ENCODE measurements at regions not wholly inside any gene's neighbourhood (a gene's known extent, or its start where the extent isn't known, plus 50 kb on each side); places are given as distances from the start of the nearest gene placed in this dataset.

GRCh38 chr6:121897337-121897760 lies 461.9 kb downstream of the GJA1 start:
- H3K4me3 ChIP-seq (ENCODE audit: low read depth, low read length) = no peak overlapping the region
- TF ChIP-seq CTCF (IDR thresholded peaks at IDR 0.05; ENCODE audit: low read depth, low read length) = no peak

DNA sequence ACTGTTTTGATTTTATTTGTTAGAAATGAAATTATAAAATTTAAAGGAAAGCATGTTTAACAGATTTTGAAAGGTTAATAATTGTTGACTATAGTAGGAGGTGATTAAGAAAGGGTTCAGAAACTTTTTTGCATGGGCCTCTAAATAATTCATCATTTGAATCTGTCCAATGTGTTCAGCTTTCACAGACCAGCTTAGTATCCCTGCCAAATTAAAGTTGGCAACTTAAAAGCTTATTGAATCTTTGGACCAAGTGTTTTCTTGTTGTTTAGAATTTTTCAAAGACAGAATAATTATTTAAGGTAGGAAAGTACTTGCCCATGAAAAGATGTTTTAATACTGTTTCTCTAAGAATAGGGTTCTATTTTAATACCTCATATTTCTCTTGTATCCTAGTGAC lies 466.0 kb downstream of the GJA1 start:
- no peak for TF ChIP-seq CTCF (IDR thresholded peaks at IDR 0.05; ENCODE audit: low read depth, low read length)
- H3K4me3 ChIP-seq (ENCODE audit: low read depth, low read length) = no peak overlapping the region

GRCh38 chr6:121904559-121904958 lies 469.1 kb downstream of the GJA1 start:
- TF ChIP-seq CTCF (IDR thresholded peaks at IDR 0.05; ENCODE audit: low read depth, low read length) = no peak
- H3K4me3 ChIP-seq (ENCODE audit: low read depth, low read length) = no peak overlapping the region

- H3K4me3 ChIP-seq (ENCODE audit: low read depth, low read length) = no peak overlapping the region
- TF ChIP-seq CTCF (IDR thresholded peaks at IDR 0.05; ENCODE audit: low read depth, low read length) = no peak
Measured at GRCh38 chr6:121912905-121913304, 477.5 kb downstream of the GJA1 start.

GRCh38 chr6:121917263-121917829 lies 481.9 kb downstream of the GJA1 start:
- H3K4me3 ChIP-seq (ENCODE audit: low read depth, low read length) = no peak overlapping the region
- TF ChIP-seq CTCF (IDR thresholded peaks at IDR 0.05; ENCODE audit: low read depth, low read length) = no peak

GRCh38 chr6:121917834-121918559 lies 481.5 kb upstream of the HSF2 start:
- H3K4me3 ChIP-seq (ENCODE audit: low read depth, low read length) = no peak overlapping the region
- TF ChIP-seq CTCF (IDR thresholded peaks at IDR 0.05; ENCODE audit: low read depth, low read length) = no peak

DNA sequence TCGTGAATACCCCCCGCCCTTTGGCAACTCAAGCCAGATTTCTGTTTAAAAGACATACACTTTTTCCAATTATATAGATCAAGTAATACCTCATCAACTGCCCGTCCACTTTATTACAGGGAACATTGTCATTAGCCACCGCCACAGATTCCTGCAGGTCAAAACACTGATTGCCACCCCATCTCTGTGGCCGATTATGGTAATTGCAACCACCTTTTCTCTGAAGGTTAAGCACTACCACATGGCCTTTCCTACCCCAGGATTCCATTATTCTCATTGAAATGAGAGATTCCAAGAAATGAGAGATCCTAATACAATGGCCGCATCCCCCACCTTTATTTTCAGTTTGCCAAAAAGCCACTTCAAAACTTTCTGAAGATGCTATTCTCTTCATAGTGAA lies 478.8 kb upstream of the HSF2 start:
- no peak for TF ChIP-seq CTCF (IDR thresholded peaks at IDR 0.05; ENCODE audit: low read depth, low read length)
- H3K4me3 ChIP-seq (ENCODE audit: low read depth, low read length) = no peak overlapping the region

Data from WI38 (cell line).